NCI-H1694 treated with DMSO at 0.1 percent for 48 hours (cell line): ENCODE measurements at regions not wholly inside any gene's neighbourhood (a gene's known extent, or its start where the extent isn't known, plus 50 kb on each side); places are given as distances from the start of the nearest gene placed in this dataset.

ENCODE experiments used
- DNase-seq: peaks from one replicate; lab custom pipeline; 2025; lab: John Stamatoyannopoulos, UW

DNA sequence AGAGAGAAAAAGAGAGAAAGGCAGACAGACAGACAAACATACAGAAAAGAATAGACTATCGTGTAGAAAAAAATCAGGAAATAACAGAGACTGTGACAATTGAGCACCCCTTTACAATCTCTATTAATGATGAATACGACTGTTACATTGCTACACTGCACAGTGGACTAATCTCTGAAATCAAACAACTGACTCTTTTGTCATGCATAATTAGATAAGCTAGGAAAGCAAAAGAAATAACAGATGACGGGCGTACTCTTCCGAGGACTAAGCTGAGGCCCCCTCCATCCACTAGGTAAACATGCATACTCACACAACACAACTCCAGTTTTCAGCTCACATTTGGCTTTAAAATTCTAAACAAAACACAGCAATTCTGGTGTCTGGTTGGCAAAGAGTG is 267.0 kb downstream of the NOL4 start:
- DNase-seq, result no peak

DNA sequence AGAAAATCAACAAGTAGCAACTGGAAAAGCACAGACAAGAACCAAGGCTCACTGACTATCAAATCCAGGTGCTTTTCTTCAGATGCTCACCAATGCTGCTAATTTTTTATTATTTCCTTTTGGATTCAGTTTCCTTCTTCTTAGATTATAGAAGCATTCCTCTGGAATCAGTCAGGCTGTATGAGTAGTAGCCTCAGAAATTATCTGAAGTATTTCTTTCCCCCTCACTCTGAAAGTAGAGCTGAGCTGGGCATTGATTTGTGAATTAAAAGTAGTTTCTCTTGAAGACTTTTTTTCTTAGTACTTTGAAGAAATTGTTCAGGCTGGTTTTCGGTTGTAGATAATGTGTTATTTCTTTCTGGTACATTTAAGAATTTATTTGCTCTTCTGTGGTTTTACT is 273.7 kb downstream of the NOL4 start:
- no peak for DNase-seq

DNA sequence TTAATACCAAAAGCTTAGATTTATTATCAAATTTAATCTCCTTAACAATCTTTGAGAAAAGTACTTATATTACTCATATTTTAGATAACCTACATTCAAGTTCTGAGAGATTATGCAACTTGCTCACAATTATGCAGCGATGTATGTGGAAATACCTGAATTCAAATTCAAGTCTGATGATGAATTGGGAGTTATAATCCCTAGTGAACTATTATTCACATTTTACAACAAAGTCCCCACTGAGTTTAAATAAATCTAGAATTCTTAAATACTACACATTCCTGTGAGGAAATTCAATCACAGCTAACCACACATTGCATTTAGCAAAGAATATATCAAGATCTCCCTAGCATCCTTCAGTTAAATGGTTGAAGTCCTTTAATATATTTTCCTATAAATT is 278.4 kb downstream of the NOL4 start:
- no peak for DNase-seq

DNA sequence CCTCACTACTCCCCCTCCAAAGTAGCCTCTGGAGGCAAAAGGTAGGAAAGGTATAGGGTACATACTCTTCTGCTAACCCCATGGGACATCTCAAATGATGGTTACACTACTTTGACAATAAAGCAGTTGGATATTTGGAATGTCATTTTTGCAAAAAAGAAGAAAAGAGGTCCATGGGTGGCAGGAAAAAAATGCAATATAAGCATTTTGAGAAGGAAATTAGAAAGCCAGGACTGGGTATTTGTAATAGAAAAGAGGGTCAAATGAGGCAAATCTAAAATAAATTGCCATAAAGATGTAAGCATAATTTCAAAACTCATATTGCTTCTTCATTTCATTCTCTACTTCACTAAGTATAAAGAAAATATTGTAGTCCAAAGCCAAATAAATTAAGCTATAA is 280.2 kb downstream of the NOL4 start:
- DNase-seq, result no peak

- DNase-seq, result no peak
Measured at GRCh38 chr18:33937270-33937816, 287.4 kb downstream of the NOL4 start.

GRCh38 chr18:33934258-33934657 is 290.5 kb downstream of the NOL4 start:
- DNase-seq, result no peak

GRCh38 chr18:33928231-33928630 is 296.5 kb downstream of the NOL4 start:
- no peak for DNase-seq

- no peak for DNase-seq
Measured at GRCh38 chr18:33924576-33924975, 300.1 kb downstream of the NOL4 start.

DNA sequence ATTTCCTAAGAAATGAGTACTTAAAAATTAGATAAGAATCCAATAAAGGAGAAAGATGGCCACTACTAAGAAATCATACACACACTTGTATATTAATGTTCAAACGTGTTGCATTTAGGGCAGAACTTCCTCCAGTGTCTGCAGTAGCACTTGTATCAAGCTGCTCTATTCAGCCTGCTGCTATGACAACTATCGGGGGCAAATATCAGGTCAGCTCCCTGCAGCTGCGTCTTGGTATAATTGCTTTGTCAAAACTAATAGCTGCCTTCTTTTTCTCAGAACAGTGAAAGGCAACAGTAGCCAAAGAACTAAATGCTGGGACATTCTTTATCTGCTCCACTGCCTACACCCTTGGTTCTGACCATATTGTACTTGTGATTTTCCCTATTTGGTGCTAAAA is 300.7 kb downstream of the NOL4 start:
- DNase-seq, result no peak

- DNase-seq, result no peak
Measured at GRCh38 chr18:33918571-33918970, 306.1 kb downstream of the NOL4 start.

DNA sequence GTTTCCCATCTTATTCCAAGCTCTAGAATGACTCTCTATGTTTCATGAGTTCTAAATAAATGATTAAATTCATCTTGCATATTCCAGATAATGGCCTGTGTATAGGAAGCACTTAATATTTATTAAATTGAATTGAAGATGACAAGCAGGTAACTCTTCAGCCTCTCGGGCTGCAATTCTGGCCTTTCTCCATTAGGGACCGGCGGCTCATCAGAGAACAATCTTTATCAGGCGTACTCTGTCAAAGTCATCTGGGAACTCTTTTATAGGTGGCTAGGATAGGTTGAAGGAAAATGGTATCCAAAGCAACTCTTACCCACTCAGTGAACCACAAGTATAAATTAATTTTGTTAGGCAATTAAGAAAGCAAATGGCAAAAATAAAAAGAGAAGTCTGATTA is 308.5 kb downstream of the NOL4 start:
- DNase-seq, result no peak

GRCh38 chr18:33914399-33914798 is 310.3 kb downstream of the NOL4 start:
- DNase-seq, result no peak

- DNase-seq, result no peak
Measured at GRCh38 chr18:33906046-33906445, 318.7 kb downstream of the NOL4 start.

GRCh38 chr18:33901894-33902512 is 322.7 kb downstream of the NOL4 start:
- no peak for DNase-seq

GRCh38 chr18:33900638-33901037 is 322.6 kb downstream of the ASXL3 start:
- DNase-seq, result no peak

DNA sequence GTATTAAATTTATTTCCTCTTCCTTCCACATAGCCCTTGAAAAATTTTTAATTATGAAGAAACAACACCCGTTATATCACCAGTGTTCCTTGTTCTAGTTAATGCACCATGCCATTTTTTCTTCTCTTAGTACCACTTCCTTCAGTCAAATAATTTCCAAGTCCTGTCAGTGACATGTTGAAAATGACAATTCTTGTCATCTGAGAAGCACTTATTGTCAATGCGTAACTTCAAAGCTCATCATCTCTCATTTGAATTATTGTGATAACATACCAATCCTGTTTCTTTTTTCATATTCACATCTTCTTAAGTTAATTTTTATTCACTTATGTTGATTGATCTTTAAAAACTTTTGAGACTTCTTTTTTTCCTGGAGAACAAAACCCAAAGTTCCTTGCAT is 320.4 kb downstream of the ASXL3 start:
- DNase-seq, result no peak

DNA sequence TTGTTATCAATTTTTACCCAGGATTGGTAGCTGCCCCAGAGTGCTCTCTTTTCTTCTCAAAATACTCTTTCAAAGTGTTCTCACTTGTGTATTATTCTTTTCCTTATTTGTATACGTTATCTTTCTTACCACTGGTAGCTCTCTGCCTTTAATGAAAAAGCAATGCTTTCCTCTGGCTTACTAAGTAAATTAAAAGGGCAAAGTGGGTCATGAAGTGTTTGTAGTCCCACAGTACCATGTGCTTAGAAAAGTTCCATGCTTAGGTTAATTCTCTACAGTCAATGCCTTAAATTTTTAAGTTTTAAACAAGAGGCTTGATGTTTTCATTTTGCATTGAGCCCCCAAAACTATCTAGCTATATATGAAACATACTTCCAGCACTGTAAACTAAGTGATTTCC is 300.2 kb downstream of the ASXL3 start:
- DNase-seq, result no peak

GRCh38 chr18:33875029-33875565 is 297.1 kb downstream of the ASXL3 start:
- DNase-seq, result no peak

DNA sequence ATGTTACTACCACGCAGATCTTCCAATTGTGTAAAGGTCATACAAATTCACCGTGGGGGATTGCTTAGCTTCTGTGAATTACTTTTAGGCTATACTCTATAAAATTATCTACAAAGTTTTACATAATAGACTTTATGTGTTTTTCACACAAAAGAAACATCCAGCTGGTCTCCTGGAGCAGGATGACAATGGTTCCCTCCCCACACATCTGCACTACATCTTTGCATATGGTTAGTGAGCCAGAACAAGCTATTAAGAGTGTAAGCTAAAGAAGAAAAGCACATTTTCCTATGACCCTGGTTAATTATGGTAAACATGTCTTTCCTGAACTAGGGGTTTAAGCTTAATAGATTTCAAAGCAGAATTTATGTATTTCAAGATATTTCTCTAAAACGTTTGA is 295.1 kb downstream of the ASXL3 start:
- no peak for DNase-seq

GRCh38 chr18:33871363-33872025 is 293.5 kb downstream of the ASXL3 start:
- no peak for DNase-seq

DNA sequence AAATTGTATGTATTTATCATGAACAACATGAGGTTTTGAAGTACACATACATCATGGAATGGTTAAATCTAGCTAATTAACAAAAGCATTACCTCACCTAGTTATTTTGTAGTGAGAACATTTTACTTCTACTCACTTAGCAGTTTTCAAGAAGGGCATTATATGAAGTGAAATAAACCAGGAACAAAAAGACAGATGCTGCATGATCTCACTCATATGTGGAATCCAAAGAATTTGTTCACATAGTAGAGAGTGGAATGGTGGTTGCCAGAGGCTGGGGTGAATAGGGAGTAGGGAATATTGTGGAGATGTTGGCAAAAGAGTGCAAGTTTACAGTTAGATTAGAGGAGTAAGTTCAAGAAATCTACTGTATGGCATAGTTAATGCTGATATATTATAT is 292.0 kb downstream of the ASXL3 start:
- DNase-seq, result no peak

DNA sequence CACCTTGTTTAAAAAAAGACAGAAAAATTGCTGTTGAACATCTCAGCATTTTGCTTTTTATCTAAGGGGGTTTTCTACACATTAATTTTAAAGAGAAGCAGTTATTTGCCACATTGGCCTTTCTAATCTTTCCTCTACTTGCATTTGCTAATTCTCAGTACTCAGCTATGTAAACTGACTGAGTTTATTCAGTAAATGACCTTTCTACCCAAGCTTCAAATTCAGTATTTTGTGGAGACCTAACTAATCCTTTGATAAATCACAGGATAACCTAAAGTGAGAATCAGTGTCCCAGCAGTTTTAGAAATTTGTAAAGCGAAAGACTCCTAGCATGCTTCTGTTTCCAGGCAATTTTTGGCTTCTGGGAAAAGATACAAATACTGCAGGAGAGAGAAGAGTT is 288.4 kb downstream of the ASXL3 start:
- DNase-seq, result no peak

DNA sequence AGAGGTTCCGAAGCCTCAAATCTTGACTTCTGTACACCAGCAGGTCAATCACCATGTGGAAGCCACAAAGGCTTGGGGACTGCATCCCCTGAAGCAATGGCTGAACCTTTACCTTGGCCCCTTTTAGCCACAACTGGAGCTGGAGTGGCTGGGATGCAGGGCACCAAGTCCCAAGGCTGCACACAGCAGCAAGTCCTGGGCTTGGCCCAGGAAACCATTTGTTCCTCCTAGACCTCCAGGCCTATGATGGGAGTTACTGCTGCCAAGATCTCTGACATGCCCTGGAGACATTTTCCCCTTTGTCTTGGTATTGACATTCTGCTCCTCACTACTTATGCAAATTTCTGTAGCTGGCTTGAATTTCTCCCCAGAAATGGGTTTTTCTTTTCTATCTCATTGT is 285.9 kb downstream of the ASXL3 start:
- no peak for DNase-seq

- DNase-seq, result no peak
Measured at GRCh38 chr18:33854827-33855139, 276.8 kb downstream of the ASXL3 start.
